HepG2 (cell line): ENCODE measurements at regions not wholly inside any gene's neighbourhood (a gene's known extent, or its start where the extent isn't known, plus 50 kb on each side); places are given as distances from the start of the nearest gene placed in this dataset.

ENCODE experiments used
- IRF9 ChIP-seq: sonication (generic); formaldehyde crosslinking; IDR thresholded peaks from 2 replicates; pipeline ENCODE4 v1.8.0; 2022; ENCODE audit warnings: missing genetic modification reagents, mild to moderate bottlenecking, borderline replicate concordance
- ISL2 ChIP-seq: sonication (generic); formaldehyde crosslinking; IDR thresholded peaks from 2 replicates; pipeline ENCODE4 v1.5.0; 2020; ENCODE audit warnings: missing genetic modification reagents
- KLF15 ChIP-seq: sonication (generic); formaldehyde crosslinking; IDR thresholded peaks from 2 replicates; pipeline ENCODE4 v1.8.1; 2023; ENCODE audit warnings: borderline replicate concordance, mild to moderate bottlenecking, inconsistent platforms, missing genetic modification reagents, mixed read lengths
- KLF6 ChIP-seq: IDR thresholded peaks from 2 replicates; pipeline ENCODE4 v1.8.0; 2016; ENCODE audit warnings: missing biosample characterization, missing genetic modification reagents
- MAFK ChIP-seq, 2 experiments: IDR thresholded peaks in 1 of 2; conservative IDR thresholded peaks in 1 of 2; 2 replicates each; pipeline ENCODE4 v1.6.1; 2011; ENCODE audit warnings: improper control_type of control experiment in 2 of 2, low read length in 2 of 2
- MATR3 ChIP-seq: sonication (generic); formaldehyde crosslinking; IDR thresholded peaks from 2 replicates; pipeline ENCODE4 v1.4.0; 2020; ENCODE audit warnings: missing genetic modification reagents
- PITX1 ChIP-seq: sonication (generic); formaldehyde crosslinking; IDR thresholded peaks from 2 replicates; pipeline ENCODE4 v1.5.1; 2020; ENCODE audit warnings: mild to moderate bottlenecking, missing genetic modification reagents
- PRPF4 ChIP-seq: fragments of 200-400 bp; formaldehyde crosslinking; IDR thresholded peaks from 2 replicates; pipeline ENCODE4 v1.6.1; 2016; ENCODE audit warnings: low read length, low read depth; ENCODE audit not compliant: poor library complexity, severe bottlenecking
- REPIN1 ChIP-seq: sonication (generic); formaldehyde crosslinking; IDR thresholded peaks from 2 replicates; pipeline ENCODE4 v1.8.0; 2022; ENCODE audit warnings: missing genetic modification reagents, low read depth, mild to moderate bottlenecking, borderline replicate concordance
- ZBTB7B ChIP-seq: sonication (generic); formaldehyde crosslinking; IDR thresholded peaks from 2 replicates; pipeline ENCODE4 v1.4.0; 2020; ENCODE audit warnings: missing genetic modification reagents
- ZKSCAN1 ChIP-seq: fragments of 150-350 bp; IDR thresholded peaks from 2 replicates; pipeline ENCODE4 v1.6.1; 2014; ENCODE audit warnings: low read length
- ZMYM3 ChIP-seq: sonication (generic); formaldehyde crosslinking; IDR thresholded peaks from 2 replicates; pipeline ENCODE4 v1.5.1; 2020; ENCODE audit warnings: mild to moderate bottlenecking, missing genetic modification reagents
- ZNF224 ChIP-seq: sonication (generic); formaldehyde crosslinking; IDR thresholded peaks from 2 replicates; pipeline ENCODE4 v1.5.0; 2020; ENCODE audit warnings: mild to moderate bottlenecking, missing genetic modification reagents
- ZNF354B ChIP-seq: sonication (generic); formaldehyde crosslinking; IDR thresholded peaks from 2 replicates; pipeline ENCODE4 v1.8.0; 2022; ENCODE audit warnings: mild to moderate bottlenecking, missing genetic modification reagents
- ZNF709 ChIP-seq: sonication (generic); formaldehyde crosslinking; IDR thresholded peaks from 2 replicates; pipeline ENCODE4 v1.5.0; 2020; ENCODE audit warnings: mild to moderate bottlenecking, missing genetic modification reagents
- ZNF775 ChIP-seq: sonication (generic); formaldehyde crosslinking; IDR thresholded peaks from 2 replicates; pipeline ENCODE4 v1.4.0; 2020; ENCODE audit warnings: missing genetic modification reagents, mild to moderate bottlenecking, moderate library complexity, borderline replicate concordance
- ZNF784 ChIP-seq: sonication (generic); formaldehyde crosslinking; IDR thresholded peaks from 2 replicates; pipeline ENCODE4 v1.5.1; 2020; ENCODE audit warnings: missing genetic modification reagents, mild to moderate bottlenecking, borderline replicate concordance
- TF ChIP-seq, protein P1 (sequence below): sonication (generic); formaldehyde crosslinking; IDR thresholded peaks from 2 replicates; pipeline ENCODE4 v1.5.0; 2020; ENCODE audit warnings: mild to moderate bottlenecking, missing genetic modification reagents
- TF ChIP-seq, protein P2 (sequence below): sonication (generic); formaldehyde crosslinking; IDR thresholded peaks from 2 replicates; pipeline ENCODE4 v1.9.0; 2021; ENCODE audit warnings: missing genetic modification reagents, mild to moderate bottlenecking, borderline replicate concordance
- TF ChIP-seq, protein P3 (sequence below): sonication (generic); formaldehyde crosslinking; IDR thresholded peaks from 2 replicates; pipeline ENCODE4 v1.4.0; 2020; ENCODE audit warnings: missing genetic modification reagents

- TF ChIP-seq, protein P1, sequence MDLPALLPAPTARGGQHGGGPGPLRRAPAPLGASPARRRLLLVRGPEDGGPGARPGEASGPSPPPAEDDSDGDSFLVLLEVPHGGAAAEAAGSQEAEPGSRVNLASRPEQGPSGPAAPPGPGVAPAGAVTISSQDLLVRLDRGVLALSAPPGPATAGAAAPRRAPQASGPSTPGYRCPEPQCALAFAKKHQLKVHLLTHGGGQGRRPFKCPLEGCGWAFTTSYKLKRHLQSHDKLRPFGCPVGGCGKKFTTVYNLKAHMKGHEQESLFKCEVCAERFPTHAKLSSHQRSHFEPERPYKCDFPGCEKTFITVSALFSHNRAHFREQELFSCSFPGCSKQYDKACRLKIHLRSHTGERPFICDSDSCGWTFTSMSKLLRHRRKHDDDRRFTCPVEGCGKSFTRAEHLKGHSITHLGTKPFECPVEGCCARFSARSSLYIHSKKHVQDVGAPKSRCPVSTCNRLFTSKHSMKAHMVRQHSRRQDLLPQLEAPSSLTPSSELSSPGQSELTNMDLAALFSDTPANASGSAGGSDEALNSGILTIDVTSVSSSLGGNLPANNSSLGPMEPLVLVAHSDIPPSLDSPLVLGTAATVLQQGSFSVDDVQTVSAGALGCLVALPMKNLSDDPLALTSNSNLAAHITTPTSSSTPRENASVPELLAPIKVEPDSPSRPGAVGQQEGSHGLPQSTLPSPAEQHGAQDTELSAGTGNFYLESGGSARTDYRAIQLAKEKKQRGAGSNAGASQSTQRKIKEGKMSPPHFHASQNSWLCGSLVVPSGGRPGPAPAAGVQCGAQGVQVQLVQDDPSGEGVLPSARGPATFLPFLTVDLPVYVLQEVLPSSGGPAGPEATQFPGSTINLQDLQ (CRISPR knock-in tag) = no peak
- TF ChIP-seq PRPF4 (no peak), ISL2 (CRISPR knock-in tag) (no peak), MAFK (conservative IDR thresholded peaks at IDR 0.05 in 1 of 2, IDR thresholded peaks at IDR 0.05 in 1 of 2; ENCODE audit: low read length in 2 of 2) (peak; percentile 77 to 87), REPIN1 (CRISPR knock-in tag) (no peak), ZNF784 (CRISPR knock-in tag) (no peak; the same call in 1 of the 2 replicates), KLF6 (CRISPR knock-in tag) (peak; percentile 42; the same call in 1 of the 2 replicates), ZMYM3 (0 out of 2 replicates have a peak, but pooled peaks have one; percentile 46), MATR3 (CRISPR knock-in tag) (no peak), ZNF709 (CRISPR knock-in tag) (no peak), ZNF224 (CRISPR knock-in tag) (no peak), ZNF354B (CRISPR knock-in tag) (no peak), IRF9 (CRISPR knock-in tag) (no peak), PITX1 (CRISPR knock-in tag) (no peak), KLF15 (CRISPR knock-in tag) (no peak; the same call in 1 of the 2 replicates), ZNF775 (CRISPR knock-in tag) (no peak), ZKSCAN1 (no peak), ZBTB7B (CRISPR knock-in tag) (no peak)
- TF ChIP-seq, protein P2, sequence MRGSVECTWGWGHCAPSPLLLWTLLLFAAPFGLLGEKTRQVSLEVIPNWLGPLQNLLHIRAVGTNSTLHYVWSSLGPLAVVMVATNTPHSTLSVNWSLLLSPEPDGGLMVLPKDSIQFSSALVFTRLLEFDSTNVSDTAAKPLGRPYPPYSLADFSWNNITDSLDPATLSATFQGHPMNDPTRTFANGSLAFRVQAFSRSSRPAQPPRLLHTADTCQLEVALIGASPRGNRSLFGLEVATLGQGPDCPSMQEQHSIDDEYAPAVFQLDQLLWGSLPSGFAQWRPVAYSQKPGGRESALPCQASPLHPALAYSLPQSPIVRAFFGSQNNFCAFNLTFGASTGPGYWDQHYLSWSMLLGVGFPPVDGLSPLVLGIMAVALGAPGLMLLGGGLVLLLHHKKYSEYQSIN (CRISPR knock-in tag) = no peak
- TF ChIP-seq, protein P3, sequence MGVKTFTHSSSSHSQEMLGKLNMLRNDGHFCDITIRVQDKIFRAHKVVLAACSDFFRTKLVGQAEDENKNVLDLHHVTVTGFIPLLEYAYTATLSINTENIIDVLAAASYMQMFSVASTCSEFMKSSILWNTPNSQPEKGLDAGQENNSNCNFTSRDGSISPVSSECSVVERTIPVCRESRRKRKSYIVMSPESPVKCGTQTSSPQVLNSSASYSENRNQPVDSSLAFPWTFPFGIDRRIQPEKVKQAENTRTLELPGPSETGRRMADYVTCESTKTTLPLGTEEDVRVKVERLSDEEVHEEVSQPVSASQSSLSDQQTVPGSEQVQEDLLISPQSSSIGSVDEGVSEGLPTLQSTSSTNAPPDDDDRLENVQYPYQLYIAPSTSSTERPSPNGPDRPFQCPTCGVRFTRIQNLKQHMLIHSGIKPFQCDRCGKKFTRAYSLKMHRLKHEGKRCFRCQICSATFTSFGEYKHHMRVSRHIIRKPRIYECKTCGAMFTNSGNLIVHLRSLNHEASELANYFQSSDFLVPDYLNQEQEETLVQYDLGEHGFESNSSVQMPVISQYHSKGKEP (CRISPR knock-in tag) = no peak
These were observed 49.7 kb upstream of the ATF3 start (continued) for GRCh38 chr1:212558693-212559480.
